Breast epithelium (tissue), 3 donors: ENCODE measurements at regions not wholly inside any gene's neighbourhood (a gene's known extent, or its start where the extent isn't known, plus 50 kb on each side); places are given as distances from the start of the nearest gene placed in this dataset.

Experiments used
- POLR2A ChIP-seq: fragments of 450-650 bp; IDR thresholded peaks from one replicate; pipeline ENCODE4 v1.6.1; 2016; ENCODE audit warnings: antibody characterized with exemption, mild to moderate bottlenecking, moderate library complexity
- POLR2AphosphoS5 ChIP-seq, 3 donors: sonication (generic); formaldehyde crosslinking; IDR thresholded peaks; one replicate each; pipeline ENCODE4 v1.6.1; 2017; ENCODE audit warnings: antibody characterized with exemption in 3 of 3
- TF ChIP-seq, protein P1 (sequence below), 3 donors: fragments of 450-650 bp; IDR thresholded peaks; one replicate each; pipeline ENCODE4 v1.5.1; 2016 to 2017; ENCODE audit warnings: antibody characterized with exemption in 3 of 3, mild to moderate bottlenecking in 3 of 3, moderate library complexity in 3 of 3

DNA sequence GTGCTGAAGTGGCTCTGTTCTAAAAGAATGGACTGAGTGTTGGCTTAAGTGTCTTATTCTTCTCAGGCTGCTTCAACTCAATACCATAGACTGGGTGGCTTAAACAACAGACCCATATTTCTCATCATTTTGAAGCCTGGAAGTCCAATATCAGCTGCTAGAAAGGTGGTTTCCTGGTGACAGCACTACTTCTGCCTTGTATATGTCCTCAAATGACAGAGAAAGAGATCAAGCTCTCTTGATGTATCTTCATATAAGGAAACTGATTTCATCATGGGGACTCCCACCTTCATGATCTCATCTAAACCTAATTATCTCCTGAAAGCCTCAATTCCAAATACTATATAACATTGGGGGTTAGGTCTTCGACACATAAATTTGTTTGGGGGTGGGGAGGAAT lies 449.7 kb upstream of the DSEL start:
- TF ChIP-seq POLR2A = no peak
- TF ChIP-seq, protein P1, sequence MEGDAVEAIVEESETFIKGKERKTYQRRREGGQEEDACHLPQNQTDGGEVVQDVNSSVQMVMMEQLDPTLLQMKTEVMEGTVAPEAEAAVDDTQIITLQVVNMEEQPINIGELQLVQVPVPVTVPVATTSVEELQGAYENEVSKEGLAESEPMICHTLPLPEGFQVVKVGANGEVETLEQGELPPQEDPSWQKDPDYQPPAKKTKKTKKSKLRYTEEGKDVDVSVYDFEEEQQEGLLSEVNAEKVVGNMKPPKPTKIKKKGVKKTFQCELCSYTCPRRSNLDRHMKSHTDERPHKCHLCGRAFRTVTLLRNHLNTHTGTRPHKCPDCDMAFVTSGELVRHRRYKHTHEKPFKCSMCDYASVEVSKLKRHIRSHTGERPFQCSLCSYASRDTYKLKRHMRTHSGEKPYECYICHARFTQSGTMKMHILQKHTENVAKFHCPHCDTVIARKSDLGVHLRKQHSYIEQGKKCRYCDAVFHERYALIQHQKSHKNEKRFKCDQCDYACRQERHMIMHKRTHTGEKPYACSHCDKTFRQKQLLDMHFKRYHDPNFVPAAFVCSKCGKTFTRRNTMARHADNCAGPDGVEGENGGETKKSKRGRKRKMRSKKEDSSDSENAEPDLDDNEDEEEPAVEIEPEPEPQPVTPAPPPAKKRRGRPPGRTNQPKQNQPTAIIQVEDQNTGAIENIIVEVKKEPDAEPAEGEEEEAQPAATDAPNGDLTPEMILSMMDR (IDR thresholded peaks at IDR 0.05) = no peak
- TF ChIP-seq POLR2AphosphoS5 (IDR thresholded peaks at IDR 0.05) = no peak
